Loucy (cell line): ENCODE measurements at regions not wholly inside any gene's neighbourhood (a gene's known extent, or its start where the extent isn't known, plus 50 kb on each side); places are given as distances from the start of the nearest gene placed in this dataset.

ENCODE experiments used
- H2AFZ ChIP-seq: fragments of 200-600 bp; sonication (generic); 2 replicates; pipeline ENCODE4 v1.6.0; 2016; ENCODE audit warnings: antibody characterized with exemption, mild to moderate bottlenecking, low read length, moderate library complexity
- H3F3A ChIP-seq: fragments of 200-600 bp; 2 replicates; pipeline ENCODE4 v1.6.0; 2016; ENCODE audit warnings: antibody characterized with exemption, low read depth, mild to moderate bottlenecking
- H3K27me3 ChIP-seq: fragments of 200-600 bp; sonication (generic); 2 replicates; pipeline ENCODE4 v1.6.1; 2014; ENCODE audit warnings: low read length, mild to moderate bottlenecking; ENCODE audit not compliant: insufficient read depth, poor library complexity, severe bottlenecking
- H3K36me3 ChIP-seq: fragments of 200-600 bp; sonication (generic); 2 replicates; pipeline ENCODE4 v1.6.1; 2016; ENCODE audit warnings: low read length; ENCODE audit not compliant: insufficient read depth
- H3K4me1 ChIP-seq: fragments of 200-600 bp; sonication (generic); 2 replicates; pipeline ENCODE4 v1.5.1; 2014; ENCODE audit warnings: low read length, mild to moderate bottlenecking; ENCODE audit not compliant: insufficient read depth, poor library complexity, severe bottlenecking
- H3K4me2 ChIP-seq: fragments of 200-600 bp; sonication (generic); 2 replicates; pipeline ENCODE4 v1.6.0; 2014; ENCODE audit warnings: antibody characterized with exemption, low read length, low read depth, mild to moderate bottlenecking; ENCODE audit not compliant: poor library complexity, severe bottlenecking
- H3K4me3 ChIP-seq: fragments of 200-600 bp; sonication (generic); 2 replicates; pipeline ENCODE4 v1.5.1; 2014; ENCODE audit warnings: low read length, mild to moderate bottlenecking, mixed read lengths; ENCODE audit not compliant: poor library complexity, severe bottlenecking
- H3K79me2 ChIP-seq: fragments of 200-600 bp; sonication (generic); 2 replicates; pipeline ENCODE4 v1.6.1; 2014; ENCODE audit warnings: low read length; ENCODE audit not compliant: insufficient read depth
- H3K9ac ChIP-seq: fragments of 200-600 bp; sonication (generic); 2 replicates; pipeline ENCODE4 v1.6.0; 2014; ENCODE audit warnings: mild to moderate bottlenecking, low read depth, low read length, moderate library complexity; ENCODE audit not compliant: poor library complexity, severe bottlenecking
- H3K9me2 ChIP-seq: fragments of 200-600 bp; sonication (generic); replicated peaks from 2 replicates; pipeline ENCODE4 v1.6.1; 2016; ENCODE audit warnings: low read depth, low read length, mixed read lengths
- H3K9me3 ChIP-seq: fragments of 200-600 bp; sonication (generic); 2 replicates; pipeline ENCODE4 v1.6.1; 2014; ENCODE audit warnings: mild to moderate bottlenecking, antibody characterized with exemption, low read length, low read depth; ENCODE audit not compliant: insufficient read depth
- H4K20me1 ChIP-seq: fragments of 200-600 bp; sonication (generic); 2 replicates; pipeline ENCODE4 v1.6.0; 2014; ENCODE audit warnings: antibody characterized with exemption, low read length, mild to moderate bottlenecking; ENCODE audit not compliant: insufficient read depth, poor library complexity, severe bottlenecking
- EZH2phosphoT487 ChIP-seq: fragments of 200-600 bp; IDR thresholded peaks from 2 replicates; pipeline ENCODE4 v1.6.1; 2018; ENCODE audit warnings: antibody characterized with exemption, mild to moderate bottlenecking, moderate library complexity, borderline replicate concordance
- TF ChIP-seq, protein P1 (sequence below): fragments of 200-600 bp; sonication (generic); conservative IDR thresholded peaks from 2 replicates; pipeline ENCODE4 v1.5.1; 2014; ENCODE audit warnings: mild to moderate bottlenecking, antibody characterized with exemption, low read length

- H4K20me1 ChIP-seq = no peaks in the 10 kb centered on the region
- no peaks in the 10 kb centered on the region; the same call in 1 of the 2 replicates for H3K9me3 ChIP-seq
- H3K4me2 ChIP-seq = no peak overlapping the region
- H2AFZ ChIP-seq = no peak overlapping the region
- no peaks in the 10 kb centered on the region for H3F3A ChIP-seq
- no peaks in the 10 kb centered on the region for H3K9me2 ChIP-seq
- H3K27me3 ChIP-seq = no peaks in the 10 kb centered on the region
- H3K4me1 ChIP-seq = no peaks in the 10 kb centered on the region
- no peaks in the 10 kb centered on the region for H3K36me3 ChIP-seq
- TF ChIP-seq, protein P1, sequence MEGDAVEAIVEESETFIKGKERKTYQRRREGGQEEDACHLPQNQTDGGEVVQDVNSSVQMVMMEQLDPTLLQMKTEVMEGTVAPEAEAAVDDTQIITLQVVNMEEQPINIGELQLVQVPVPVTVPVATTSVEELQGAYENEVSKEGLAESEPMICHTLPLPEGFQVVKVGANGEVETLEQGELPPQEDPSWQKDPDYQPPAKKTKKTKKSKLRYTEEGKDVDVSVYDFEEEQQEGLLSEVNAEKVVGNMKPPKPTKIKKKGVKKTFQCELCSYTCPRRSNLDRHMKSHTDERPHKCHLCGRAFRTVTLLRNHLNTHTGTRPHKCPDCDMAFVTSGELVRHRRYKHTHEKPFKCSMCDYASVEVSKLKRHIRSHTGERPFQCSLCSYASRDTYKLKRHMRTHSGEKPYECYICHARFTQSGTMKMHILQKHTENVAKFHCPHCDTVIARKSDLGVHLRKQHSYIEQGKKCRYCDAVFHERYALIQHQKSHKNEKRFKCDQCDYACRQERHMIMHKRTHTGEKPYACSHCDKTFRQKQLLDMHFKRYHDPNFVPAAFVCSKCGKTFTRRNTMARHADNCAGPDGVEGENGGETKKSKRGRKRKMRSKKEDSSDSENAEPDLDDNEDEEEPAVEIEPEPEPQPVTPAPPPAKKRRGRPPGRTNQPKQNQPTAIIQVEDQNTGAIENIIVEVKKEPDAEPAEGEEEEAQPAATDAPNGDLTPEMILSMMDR = no peak
- TF ChIP-seq EZH2phosphoT487 = no peak
- no peak overlapping the region for H3K9ac ChIP-seq
- no peak overlapping the region for H3K4me3 ChIP-seq
- H3K79me2 ChIP-seq = no peaks in the 10 kb centered on the region
Observed at GRCh38 chr10:131730771-131731497, 169.9 kb upstream of the PPP2R2D start.

DNA sequence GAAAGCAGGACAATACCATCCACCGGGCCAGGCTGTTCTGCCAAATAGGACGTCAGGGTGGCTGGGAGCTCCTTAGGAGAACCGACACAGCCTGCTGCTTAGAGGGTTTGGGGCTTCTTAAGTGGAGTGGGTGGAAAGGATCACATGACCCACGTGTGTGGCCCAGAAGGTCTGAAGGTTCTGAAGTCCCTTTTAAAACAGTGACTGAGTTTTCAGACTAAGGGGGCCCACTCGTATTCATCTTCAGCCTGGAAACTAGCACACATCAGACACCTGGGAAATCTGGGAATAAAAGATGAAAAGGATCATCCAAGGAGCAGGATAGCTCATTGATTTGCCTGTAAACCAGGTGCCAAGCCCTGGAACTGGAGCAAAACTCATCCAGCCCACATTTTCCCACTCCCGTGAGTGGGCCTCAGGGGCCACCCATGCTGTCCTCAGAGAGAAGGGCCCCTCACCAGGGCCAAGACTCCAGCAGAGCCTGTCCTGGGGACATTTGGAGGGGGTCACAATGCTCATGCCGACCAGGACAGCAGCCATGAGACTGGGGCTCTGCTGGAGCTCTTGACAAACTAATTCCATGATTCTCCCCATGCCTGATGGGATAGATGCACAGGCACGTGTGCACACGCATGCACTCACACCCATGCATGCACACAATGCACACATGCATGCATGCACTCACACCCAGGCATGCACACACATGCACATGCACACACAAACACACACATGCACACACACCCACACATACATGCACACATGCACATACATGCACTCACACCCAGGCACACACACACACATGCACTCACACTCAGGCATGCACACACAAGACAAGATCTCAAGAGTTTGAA is 168.8 kb upstream of the PPP2R2D start:
- Histone ChIP-seq H3K27me3 (no peaks in the 10 kb centered on the region), H3K9me2 (no peaks in the 10 kb centered on the region), H2AFZ (no peak overlapping the region), H3K4me2 (no peak overlapping the region), H3K79me2 (no peaks in the 10 kb centered on the region), H3K9me3 (no peaks in the 10 kb centered on the region; the same call in 1 of the 2 replicates), H3K9ac (no peak overlapping the region), H3K4me3 (no peak overlapping the region), H3F3A (no peaks in the 10 kb centered on the region), H4K20me1 (no peaks in the 10 kb centered on the region), H3K4me1 (no peaks in the 10 kb centered on the region), H3K36me3 (no peaks in the 10 kb centered on the region)
- no peak for TF ChIP-seq EZH2phosphoT487
- TF ChIP-seq, protein P1 = no peak

- Histone ChIP-seq H3K79me2 (no peaks in the 10 kb centered on the region), H3K4me3 (no peak overlapping the region), H3K9ac (no peak overlapping the region), H3K27me3 (no peaks in the 10 kb centered on the region), H3K9me3 (no peaks in the 10 kb centered on the region; the same call in 1 of the 2 replicates), H2AFZ (no peak overlapping the region), H3K4me2 (no peak overlapping the region), H3K4me1 (no peaks in the 10 kb centered on the region), H3K9me2 (no peaks in the 10 kb centered on the region), H3F3A (no peaks in the 10 kb centered on the region), H3K36me3 (no peaks in the 10 kb centered on the region), H4K20me1 (no peaks in the 10 kb centered on the region)
- TF ChIP-seq EZH2phosphoT487 = no peak
- TF ChIP-seq, protein P1 = no peak
Observed at GRCh38 chr10:131732631-131733127, 168.1 kb upstream of the PPP2R2D start.
